ENCODE measurements at regions not wholly inside any gene's neighbourhood (a gene's known extent, or its start where the extent isn't known, plus 50 kb on each side); places are given as distances from the start of the nearest gene placed in this dataset.

DNA sequence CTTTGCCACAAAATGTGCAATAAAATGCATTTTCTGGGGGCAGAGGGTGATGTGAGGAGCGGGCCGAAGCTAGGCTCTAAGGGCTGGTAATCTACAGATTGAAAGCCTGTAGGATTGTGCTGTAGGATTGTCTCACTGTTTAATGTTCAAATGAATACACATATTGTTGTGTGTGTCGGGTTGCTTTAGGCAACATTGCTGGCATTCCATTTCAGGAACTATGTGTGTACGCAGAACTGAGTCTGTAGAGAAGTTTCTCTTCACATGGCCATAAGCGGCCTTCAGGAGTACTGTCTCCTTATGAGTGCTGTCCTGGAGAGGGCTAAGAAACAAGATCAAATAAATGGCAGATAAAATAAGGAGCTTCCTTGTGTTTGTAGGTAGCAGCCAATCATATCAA lies 540.2 kb downstream of the GATA3 start:
- TF ChIP-seq, protein P1, sequence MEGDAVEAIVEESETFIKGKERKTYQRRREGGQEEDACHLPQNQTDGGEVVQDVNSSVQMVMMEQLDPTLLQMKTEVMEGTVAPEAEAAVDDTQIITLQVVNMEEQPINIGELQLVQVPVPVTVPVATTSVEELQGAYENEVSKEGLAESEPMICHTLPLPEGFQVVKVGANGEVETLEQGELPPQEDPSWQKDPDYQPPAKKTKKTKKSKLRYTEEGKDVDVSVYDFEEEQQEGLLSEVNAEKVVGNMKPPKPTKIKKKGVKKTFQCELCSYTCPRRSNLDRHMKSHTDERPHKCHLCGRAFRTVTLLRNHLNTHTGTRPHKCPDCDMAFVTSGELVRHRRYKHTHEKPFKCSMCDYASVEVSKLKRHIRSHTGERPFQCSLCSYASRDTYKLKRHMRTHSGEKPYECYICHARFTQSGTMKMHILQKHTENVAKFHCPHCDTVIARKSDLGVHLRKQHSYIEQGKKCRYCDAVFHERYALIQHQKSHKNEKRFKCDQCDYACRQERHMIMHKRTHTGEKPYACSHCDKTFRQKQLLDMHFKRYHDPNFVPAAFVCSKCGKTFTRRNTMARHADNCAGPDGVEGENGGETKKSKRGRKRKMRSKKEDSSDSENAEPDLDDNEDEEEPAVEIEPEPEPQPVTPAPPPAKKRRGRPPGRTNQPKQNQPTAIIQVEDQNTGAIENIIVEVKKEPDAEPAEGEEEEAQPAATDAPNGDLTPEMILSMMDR (conservative IDR thresholded peaks at IDR 0.05; ENCODE audit: control insufficient read depth, insufficient read depth, low read depth, low read length) = no peak
- no peak overlapping the region for H3K4me3 ChIP-seq (ENCODE audit: control insufficient read depth, low read depth, low read length)
- no peak for DNase-seq (ENCODE audit: low read depth)

DNA sequence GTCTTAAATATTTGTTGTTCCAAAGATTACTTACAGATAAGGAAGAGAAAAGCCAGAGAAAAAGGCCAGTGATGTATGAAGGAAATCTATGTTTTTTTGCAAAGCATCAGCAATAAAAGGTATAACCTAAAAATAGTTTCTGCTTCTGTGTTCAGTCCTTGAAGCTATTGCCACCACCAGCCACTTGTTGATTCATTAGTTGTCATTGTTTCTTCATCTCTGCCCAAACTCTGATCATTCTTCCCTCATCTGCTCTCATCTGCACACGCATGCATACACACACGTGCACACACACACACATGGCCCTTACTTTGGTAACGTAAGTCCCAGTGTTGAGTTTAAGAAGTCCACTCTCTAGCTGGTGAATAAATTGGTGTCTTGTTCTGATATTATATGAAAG lies 540.7 kb downstream of the GATA3 start:
- TF ChIP-seq, protein P1 (conservative IDR thresholded peaks at IDR 0.05; ENCODE audit: control insufficient read depth, insufficient read depth, low read depth, low read length) = no peak
- no peak overlapping the region for H3K4me3 ChIP-seq (ENCODE audit: control insufficient read depth, low read depth, low read length)
- no peak for DNase-seq (ENCODE audit: low read depth)

DNA sequence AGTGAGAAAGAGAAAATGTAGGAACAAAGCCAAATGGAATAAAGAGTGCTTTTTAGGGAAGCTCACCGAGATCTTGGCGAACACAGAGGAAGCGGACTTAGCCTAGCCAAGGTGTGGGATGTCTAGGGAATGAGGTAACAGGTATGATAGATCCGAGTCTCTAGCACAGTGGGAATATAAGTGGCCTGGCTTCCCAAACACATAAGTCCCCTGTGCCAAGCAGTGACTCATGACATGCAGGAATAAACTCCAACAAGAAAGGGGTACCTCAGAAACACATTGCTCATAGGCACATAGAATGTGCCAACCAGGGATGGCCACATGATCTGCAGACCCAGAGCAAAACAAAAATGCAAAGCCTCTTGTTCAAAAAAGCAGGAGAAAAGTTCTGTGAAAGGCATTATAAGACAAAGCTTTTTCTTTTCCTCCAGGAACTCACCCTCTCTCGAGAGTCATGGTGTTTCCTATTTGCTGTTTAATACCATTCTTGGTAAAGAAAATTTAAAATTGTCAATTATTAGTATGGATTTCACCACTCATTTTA lies 542.5 kb downstream of the GATA3 start:
- TF ChIP-seq, protein P1 (conservative IDR thresholded peaks at IDR 0.05; ENCODE audit: control insufficient read depth, insufficient read depth, low read depth, low read length) = no peak
- no peak for DNase-seq (ENCODE audit: low read depth)

DNA sequence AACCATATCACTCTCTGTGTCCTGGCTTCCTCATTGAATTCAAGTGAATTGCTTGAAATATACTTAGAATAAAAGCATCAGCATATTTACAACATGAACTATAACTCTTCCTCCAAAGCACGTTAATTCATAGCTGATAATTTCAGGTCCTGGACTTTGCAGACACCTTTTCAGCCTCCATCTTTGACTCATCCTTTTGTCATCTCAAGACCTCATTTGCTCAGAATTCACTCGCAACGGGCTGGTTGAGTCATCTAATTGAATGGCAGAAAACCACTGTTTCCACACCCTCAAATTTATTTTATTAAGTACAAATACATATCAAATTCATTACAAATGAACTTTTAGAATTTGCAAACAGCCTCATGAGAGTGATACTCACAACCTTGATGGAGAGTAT lies 545.7 kb downstream of the GATA3 start:
- DNase-seq (ENCODE audit: low read depth) = no peak
- TF ChIP-seq, protein P1 (conservative IDR thresholded peaks at IDR 0.05; ENCODE audit: control insufficient read depth, insufficient read depth, low read depth, low read length) = no peak
- no peak overlapping the region for H3K4me3 ChIP-seq (ENCODE audit: control insufficient read depth, low read depth, low read length)

More for the DNA sequence above, 542.5 kb downstream of the GATA3 start:
- H3K4me3 ChIP-seq (ENCODE audit: control insufficient read depth, low read depth, low read length) = no peak overlapping the region

DNA sequence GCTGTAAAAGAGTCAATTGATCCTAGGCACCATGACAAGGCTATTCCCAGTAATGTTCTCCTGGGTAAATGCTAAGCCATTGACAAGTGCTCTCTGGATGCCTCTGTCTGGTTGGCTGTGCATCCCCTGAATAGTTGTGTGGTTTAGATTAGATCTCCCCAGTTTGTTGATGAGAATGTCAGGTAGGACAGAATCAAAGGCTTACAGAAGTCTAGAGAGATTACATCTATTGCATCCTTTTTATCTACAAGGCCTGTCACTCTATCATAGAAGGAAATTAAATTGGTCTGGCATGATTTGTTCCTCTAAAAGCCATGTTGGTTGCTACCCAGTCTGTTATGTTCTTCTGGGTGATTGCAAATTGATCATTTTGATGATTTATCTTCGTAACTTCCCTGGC lies 548.3 kb downstream of the GATA3 start:
- H3K4me3 ChIP-seq (ENCODE audit: control insufficient read depth, low read depth, low read length) = no peak overlapping the region
- TF ChIP-seq, protein P1 (conservative IDR thresholded peaks at IDR 0.05; ENCODE audit: control insufficient read depth, insufficient read depth, low read depth, low read length) = no peak
- no peak for DNase-seq (ENCODE audit: low read depth)

DNA sequence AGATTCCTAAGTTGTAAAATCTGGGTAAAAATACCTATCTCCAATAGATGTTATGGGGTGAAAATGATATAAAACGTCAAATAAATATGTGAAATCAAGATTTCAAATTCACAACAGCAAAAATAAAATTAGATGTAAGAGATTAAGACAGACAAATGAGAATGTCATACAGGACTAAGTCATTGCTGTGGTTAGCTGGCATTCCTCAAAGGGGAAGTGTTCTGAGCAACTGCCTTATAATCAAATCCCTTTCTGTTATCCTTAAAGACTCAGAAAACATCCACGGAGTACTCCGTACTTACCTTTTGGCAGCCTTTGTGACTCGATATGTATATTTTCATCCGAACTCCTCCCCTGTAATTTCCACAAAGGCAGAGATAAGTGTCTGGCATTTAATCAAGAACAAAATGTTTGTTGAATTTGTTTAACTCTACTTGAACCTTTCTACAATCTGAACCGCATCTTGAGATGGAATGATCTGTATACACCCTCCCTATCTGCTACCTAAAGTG lies 559.6 kb downstream of the GATA3 start:
- H3K4me3 ChIP-seq (ENCODE audit: control insufficient read depth, low read depth, low read length) = no peak overlapping the region
- TF ChIP-seq, protein P1 (conservative IDR thresholded peaks at IDR 0.05; ENCODE audit: control insufficient read depth, insufficient read depth, low read depth, low read length) = no peak
- no peak for DNase-seq (ENCODE audit: low read depth)

DNA sequence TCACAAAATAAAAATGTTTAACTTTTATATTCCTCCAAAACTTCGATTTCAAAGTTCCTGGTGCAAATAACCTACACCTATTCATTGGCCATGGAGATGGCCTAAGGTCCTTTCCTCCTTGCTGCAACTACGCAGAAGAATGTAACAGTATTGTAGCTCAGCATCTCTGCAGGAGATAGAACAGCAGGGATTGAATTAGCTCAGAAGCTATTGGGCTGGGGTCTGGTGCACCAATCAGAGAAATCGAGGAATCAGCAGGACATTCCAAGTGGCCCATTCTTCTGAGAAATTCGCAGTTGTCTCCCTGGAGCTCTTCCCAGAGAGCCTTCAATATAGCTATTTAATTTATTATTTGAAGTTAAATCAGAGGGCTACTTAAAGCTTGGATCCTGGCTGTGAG lies 560.6 kb downstream of the GATA3 start:
- no peak for DNase-seq (ENCODE audit: low read depth)
- TF ChIP-seq, protein P1 (conservative IDR thresholded peaks at IDR 0.05; ENCODE audit: control insufficient read depth, insufficient read depth, low read depth, low read length) = no peak
- H3K4me3 ChIP-seq (ENCODE audit: control insufficient read depth, low read depth, low read length) = no peak overlapping the region
